Small intestine (tissue), 7 donors: ENCODE measurements at regions not wholly inside any gene's neighbourhood (a gene's known extent, or its start where the extent isn't known, plus 50 kb on each side); places are given as distances from the start of the nearest gene placed in this dataset.
"Not testable (repeated sequence)": the region's sequence is repeated elsewhere in the genome, so short reads cannot be mapped to it uniquely, and the experiment has no call there.

Source experiments
- DNase-seq, 2 donors: peaks; one replicate each; pipeline versions ENCODE4 v3.0.0 to v3.0.0-alpha.2; 2013
- FAIRE-seq: peaks from 2 replicates; lab custom pipeline; 2012; peaks lifted over from hg19 to GRCh38; lab: Jason Lieb, UNC
- H3K27ac ChIP-seq, 3 donors: one replicate each; pipeline ENCODE4 v1.5.1; 2013; ENCODE audit warnings: low read length in 2 of 3, mild to moderate bottlenecking in 2 of 3, control low read depth in 1 of 3, inconsistent platforms in 1 of 3, low read depth in 1 of 3, moderate library complexity in 1 of 3
- H3K27me3 ChIP-seq, 3 donors: one replicate each; pipeline ENCODE4 v1.6.1; 2013; ENCODE audit warnings: low read length in 3 of 3, inconsistent platforms in 1 of 3; ENCODE audit not compliant: control insufficient read depth in 3 of 3, insufficient read depth in 3 of 3
- H3K36me3 ChIP-seq, 3 donors: one replicate each; pipeline ENCODE4 v1.6.1; 2013; ENCODE audit warnings: low read length in 3 of 3, inconsistent platforms in 1 of 3, low read depth in 1 of 3, mild to moderate bottlenecking in 1 of 3, moderate library complexity in 1 of 3; ENCODE audit not compliant: control insufficient read depth in 3 of 3, insufficient read depth in 2 of 3
- H3K4me1 ChIP-seq, 3 donors: one replicate each; pipeline ENCODE4 v1.6.1; 2013; ENCODE audit warnings: low read length in 2 of 3, inconsistent platforms in 1 of 3, low read depth in 1 of 3, mild to moderate bottlenecking in 1 of 3, moderate library complexity in 1 of 3; ENCODE audit not compliant: control insufficient read depth in 3 of 3, insufficient read depth in 2 of 3
- H3K4me3 ChIP-seq, 3 donors: one replicate each; pipeline ENCODE4 v1.5.1; 2013; ENCODE audit warnings: low read length in 3 of 3, control low read depth in 1 of 3, inconsistent platforms in 1 of 3, low read depth in 1 of 3, mild to moderate bottlenecking in 1 of 3, moderate library complexity in 1 of 3
- H3K9me3 ChIP-seq, 2 donors: one replicate each; pipeline ENCODE4 v1.6.1; 2013; ENCODE audit warnings: low read depth in 1 of 2, low read length in 1 of 2; ENCODE audit not compliant: control insufficient read depth in 2 of 2, insufficient read depth in 1 of 2
- WGBS, 3 donors: extraction: QIAGEN DNeasy Blood & Tissue Kit; methylation state at CpG; one replicate each; pipeline ENCODE4 v1.1.7; 2013; 5-methylcytosine and 5-hydroxymethylcytosine counted together
- donor health status: healthy with polysubstance abuse.
- donor health status: control.
- donor health status: control.
- donor health status: Bipolar disorder and iron deficiency.
- donor health status: healthy.

GRCh38 chr5:11392-11791 lies 80.6 kb upstream of the PLEKHG4B start:
- H3K36me3 ChIP-seq, DNase-seq, H3K4me1 ChIP-seq, FAIRE-seq, H3K27me3 ChIP-seq, H3K27ac ChIP-seq, H3K9me3 ChIP-seq, H3K4me3 ChIP-seq: not testable (repeated sequence)

- WGBS, 3 donors = 79 to 81% (median 79%) methylated on average over 12 of the region's 12 CpGs
- no peaks in the 10 kb centered on the region for H3K9me3 ChIP-seq
- H3K27me3 ChIP-seq = no peaks in the 10 kb centered on the region
- FAIRE-seq (no peak), DNase-seq (peak in 1 of 2 donors; percentile 26)
- no peaks in the 10 kb centered on the region for H3K36me3 ChIP-seq
- no peak overlapping the region for H3K27ac ChIP-seq
- H3K4me1 ChIP-seq = no peaks in the 10 kb centered on the region
- no peak overlapping the region for H3K4me3 ChIP-seq
Measured at GRCh38 chr5:11898-12297, 80.1 kb upstream of the PLEKHG4B start.

GRCh38 chr5:13234-13633 lies 78.7 kb upstream of the PLEKHG4B start:
- no peak overlapping the region for H3K27ac ChIP-seq
- FAIRE-seq = no peak
- no peak for DNase-seq
- no peaks in the 10 kb centered on the region for H3K9me3 ChIP-seq
- WGBS, 3 donors = 65 to 74% (median 72%) methylated on average over 7 of the region's 7 CpGs
- H3K27me3 ChIP-seq = no peaks in the 10 kb centered on the region
- H3K4me1 ChIP-seq = no peaks in the 10 kb centered on the region
- no peaks in the 10 kb centered on the region for H3K36me3 ChIP-seq
- H3K4me3 ChIP-seq = no peak overlapping the region

- not testable (repeated sequence) for DNase-seq, H3K36me3 ChIP-seq, H3K9me3 ChIP-seq, H3K4me3 ChIP-seq, H3K4me1 ChIP-seq, H3K27me3 ChIP-seq, FAIRE-seq, H3K27ac ChIP-seq
- 71 to 82% (median 77%) methylated on average over 2 of the region's 2 CpGs for WGBS, 3 donors
Measured at GRCh38 chr5:14676-15075, 77.3 kb upstream of the PLEKHG4B start.

GRCh38 chr5:20276-20675 lies 71.7 kb upstream of the PLEKHG4B start:
- DNase-seq = not testable (repeated sequence)

GRCh38 chr5:21654-22233 lies 70.2 kb upstream of the PLEKHG4B start:
- H3K36me3 ChIP-seq = no peaks in the 10 kb centered on the region
- no peak for FAIRE-seq
- WGBS, 3 donors = 11 to 41% (median 14%) methylated on average over 5 of the region's 5 CpGs
- H3K9me3 ChIP-seq = no peaks in the 10 kb centered on the region
- no peak overlapping the region for H3K27ac ChIP-seq
- no peaks in the 10 kb centered on the region for H3K27me3 ChIP-seq
- peak in 1 of 2 donors; percentile 70 for DNase-seq
- no peak overlapping the region for H3K4me3 ChIP-seq
- H3K4me1 ChIP-seq = no peaks in the 10 kb centered on the region

More at GRCh38 chr5:20276-20675, 71.7 kb upstream of the PLEKHG4B start:
- not testable (repeated sequence) for FAIRE-seq, H3K36me3 ChIP-seq, H3K4me1 ChIP-seq, H3K9me3 ChIP-seq, H3K27ac ChIP-seq, H3K27me3 ChIP-seq, H3K4me3 ChIP-seq
- 49 to 78% (median 57%) methylated on average over 6 of the region's 6 CpGs for WGBS, 3 donors

- H3K4me1 ChIP-seq, H3K4me3 ChIP-seq, H3K36me3 ChIP-seq, H3K27me3 ChIP-seq, H3K27ac ChIP-seq, DNase-seq, FAIRE-seq, H3K9me3 ChIP-seq: not testable (repeated sequence)
- WGBS, 3 donors = 77 to 88% (median 87%) methylated on average over 5 of the region's 6 CpGs
Measured at GRCh38 chr5:23907-24306, 68.1 kb upstream of the PLEKHG4B start.

GRCh38 chr5:25067-25466 lies 66.9 kb upstream of the PLEKHG4B start:
- H3K27ac ChIP-seq, FAIRE-seq, H3K36me3 ChIP-seq, DNase-seq, H3K9me3 ChIP-seq, H3K4me3 ChIP-seq, H3K4me1 ChIP-seq, H3K27me3 ChIP-seq: not testable (repeated sequence)
- WGBS, 3 donors = 25 to 50% (median 48%) methylated on average over 2 of the region's 2 CpGs

- FAIRE-seq (no peak), DNase-seq (no peak)
- no peaks in the 10 kb centered on the region for H3K9me3 ChIP-seq
- H3K4me3 ChIP-seq = no peak overlapping the region
- H3K4me1 ChIP-seq = no peaks in the 10 kb centered on the region
- H3K27ac ChIP-seq = no peak overlapping the region
- no peaks in the 10 kb centered on the region for H3K36me3 ChIP-seq
- H3K27me3 ChIP-seq = no peaks in the 10 kb centered on the region
- 21 to 44% (median 31%) methylated on average over 4 of the region's 4 CpGs for WGBS, 3 donors
Measured at GRCh38 chr5:30131-30530, 61.8 kb upstream of the PLEKHG4B start.
